ENCODE measurements at regions not wholly inside any gene's neighbourhood (a gene's known extent, or its start where the extent isn't known, plus 50 kb on each side); places are given as distances from the start of the nearest gene placed in this dataset.

DNA sequence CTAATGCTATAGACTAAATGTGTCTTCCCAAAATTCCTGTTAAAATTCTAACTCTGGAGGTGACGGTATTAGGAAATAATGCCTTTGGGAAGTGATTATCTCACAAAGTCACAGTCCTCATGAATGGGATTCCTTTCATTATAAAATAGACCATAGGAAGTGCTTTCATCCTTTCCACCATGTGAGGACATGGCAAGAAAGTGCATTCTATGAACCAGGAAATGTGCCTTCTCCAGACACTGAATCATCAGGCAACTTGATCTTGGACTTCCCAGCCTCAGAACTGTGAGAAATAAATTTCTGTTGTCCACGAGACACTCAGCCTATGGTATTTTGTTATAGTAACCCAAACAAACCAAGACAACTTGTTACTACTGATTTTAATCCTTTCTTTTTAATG is 582.4 kb upstream of the C9orf72 start:
- H3K4me1 ChIP-seq (ENCODE audit: control insufficient read depth, insufficient read depth, low read depth, low read length) = no peaks in the 10 kb centered on the region
- no peaks in the 10 kb centered on the region for H3K27me3 ChIP-seq (ENCODE audit: control insufficient read depth in 1 of 2, insufficient read depth in 1 of 2, low read length in 2 of 2)
- H3K4me3 ChIP-seq (ENCODE audit: insufficient read depth in 1 of 2, low read depth in 1 of 2, low read length in 2 of 2) = no peak overlapping the region
- H2AK5ac ChIP-seq (ENCODE audit: low read length, severe bottlenecking) = no peak overlapping the region
- H4K91ac ChIP-seq (ENCODE audit: low read length) = no peak overlapping the region
- H3K9me3 ChIP-seq (ENCODE audit: control insufficient read depth, low read length) = no peaks in the 10 kb centered on the region
- H2BK120ac ChIP-seq (ENCODE audit: low read depth, low read length) = no peak overlapping the region
- H4K8ac ChIP-seq (ENCODE audit: low read length) = no peak overlapping the region
- H3K9ac ChIP-seq (ENCODE audit: low read length) = no peak overlapping the region
- no peak overlapping the region for H3K18ac ChIP-seq (ENCODE audit: low read depth in 1 of 2, low read length in 2 of 2)
- H3K79me1 ChIP-seq (replicated peaks; ENCODE audit: low read length, poor library complexity, severe bottlenecking) = no peaks in the 10 kb centered on the region
- H3K4ac ChIP-seq (ENCODE audit: low read depth in 1 of 2, low read length in 2 of 2) = no peak overlapping the region
- no peak overlapping the region for H2BK15ac ChIP-seq (ENCODE audit: low read depth, poor library complexity, severe bottlenecking)
- no peak overlapping the region for H3K23ac ChIP-seq (ENCODE audit: low read length in 2 of 2)
- DNase-seq = peak; percentile 58
- no peak overlapping the region for H3K14ac ChIP-seq (ENCODE audit: low read length in 2 of 2)
- no peak overlapping the region for H2AFZ ChIP-seq (ENCODE audit: low read depth, low read length)
- WGBS = no CpG with 5 or more reads among the region's 2 CpGs
- H2BK5ac ChIP-seq (ENCODE audit: low read depth, low read length, poor library complexity, severe bottlenecking) = no peak overlapping the region
- H3K36me3 ChIP-seq (ENCODE audit: control insufficient read depth in 1 of 2, insufficient read depth in 2 of 2, low read depth in 1 of 2, low read length in 2 of 2) = no peaks in the 10 kb centered on the region
- no peak overlapping the region for H3K4me2 ChIP-seq (ENCODE audit: low read length, poor library complexity, severe bottlenecking)
- H2BK12ac ChIP-seq (ENCODE audit: low read length in 2 of 2) = no peak overlapping the region
- H3K27ac ChIP-seq (ENCODE audit: low read length, poor library complexity, severe bottlenecking) = no peak overlapping the region

DNA sequence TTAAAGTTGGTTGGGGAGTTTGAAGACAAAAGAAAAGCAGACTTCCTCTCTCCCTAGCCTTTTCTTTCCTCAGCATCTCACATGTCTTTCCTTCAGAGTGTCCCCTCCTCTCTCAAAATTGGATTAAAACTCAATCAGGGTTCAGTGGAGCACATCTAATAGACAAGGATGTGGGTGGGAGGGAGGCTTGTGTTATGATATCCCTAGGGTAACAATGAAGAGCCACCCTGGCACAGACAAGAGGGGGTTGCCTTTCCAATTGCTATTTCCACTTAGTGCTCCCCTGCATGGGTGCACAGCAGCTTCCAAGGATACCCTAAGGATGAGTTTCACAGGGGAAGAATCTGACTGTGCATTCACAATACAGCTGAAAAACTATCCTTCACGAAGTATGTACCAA is 585.2 kb upstream of the C9orf72 start:
- no peak overlapping the region for H3K27ac ChIP-seq (ENCODE audit: low read length, poor library complexity, severe bottlenecking)
- no peak overlapping the region for H3K14ac ChIP-seq (ENCODE audit: low read length in 2 of 2)
- no peak overlapping the region for H3K4me2 ChIP-seq (ENCODE audit: low read length, poor library complexity, severe bottlenecking)
- H4K91ac ChIP-seq (ENCODE audit: low read length) = no peak overlapping the region
- no peak overlapping the region for H2AFZ ChIP-seq (ENCODE audit: low read depth, low read length)
- H2BK120ac ChIP-seq (ENCODE audit: low read depth, low read length) = no peak overlapping the region
- H3K23ac ChIP-seq (ENCODE audit: low read length in 2 of 2) = no peak overlapping the region
- H2BK15ac ChIP-seq (ENCODE audit: low read depth, poor library complexity, severe bottlenecking) = no peak overlapping the region
- no peak overlapping the region for H2BK12ac ChIP-seq (ENCODE audit: low read length in 2 of 2)
- H3K27me3 ChIP-seq (ENCODE audit: control insufficient read depth in 1 of 2, insufficient read depth in 1 of 2, low read length in 2 of 2) = no peaks in the 10 kb centered on the region
- no peak overlapping the region for H2BK5ac ChIP-seq (ENCODE audit: low read depth, low read length, poor library complexity, severe bottlenecking)
- no CpG with 5 or more reads among the region's 1 CpG for WGBS
- H3K9me3 ChIP-seq (ENCODE audit: control insufficient read depth, low read length) = no peaks in the 10 kb centered on the region
- H3K36me3 ChIP-seq (ENCODE audit: control insufficient read depth in 1 of 2, insufficient read depth in 2 of 2, low read depth in 1 of 2, low read length in 2 of 2) = no peaks in the 10 kb centered on the region
- no peak overlapping the region for H2AK5ac ChIP-seq (ENCODE audit: low read length, severe bottlenecking)
- H3K9ac ChIP-seq (ENCODE audit: low read length) = no peak overlapping the region
- no peak overlapping the region for H4K8ac ChIP-seq (ENCODE audit: low read length)
- DNase-seq = no peak
- H3K4me1 ChIP-seq (ENCODE audit: control insufficient read depth, insufficient read depth, low read depth, low read length) = no peaks in the 10 kb centered on the region
- no peaks in the 10 kb centered on the region for H3K79me1 ChIP-seq (replicated peaks; ENCODE audit: low read length, poor library complexity, severe bottlenecking)
- H3K18ac ChIP-seq (ENCODE audit: low read depth in 1 of 2, low read length in 2 of 2) = no peak overlapping the region
- H3K4me3 ChIP-seq (ENCODE audit: insufficient read depth in 1 of 2, low read depth in 1 of 2, low read length in 2 of 2) = no peak overlapping the region
- no peak overlapping the region for H3K4ac ChIP-seq (ENCODE audit: low read depth in 1 of 2, low read length in 2 of 2)

DNA sequence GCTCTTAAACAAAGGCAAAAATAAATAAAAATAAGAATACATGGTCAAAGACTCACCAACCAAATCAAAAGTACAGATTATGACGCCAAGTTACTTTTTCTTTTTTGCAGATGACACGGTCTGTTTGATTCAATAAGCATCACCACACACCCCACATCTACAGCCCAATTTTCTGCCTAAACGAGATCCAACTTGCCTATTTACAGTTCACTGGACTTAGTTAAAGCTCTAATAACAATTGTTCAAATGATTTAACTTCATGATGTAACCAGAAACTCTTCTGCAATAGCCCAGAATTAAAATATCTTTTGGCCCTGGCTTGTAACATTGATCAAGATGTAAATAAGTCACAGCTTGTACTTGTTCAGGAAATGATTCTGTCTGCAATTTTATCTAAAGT is 590.3 kb upstream of the C9orf72 start:
- Histone ChIP-seq H3K79me1 (replicated peaks; ENCODE audit: low read length, poor library complexity, severe bottlenecking) (no peaks in the 10 kb centered on the region), H2BK5ac (ENCODE audit: low read depth, low read length, poor library complexity, severe bottlenecking) (no peak overlapping the region), H4K91ac (ENCODE audit: low read length) (no peak overlapping the region), H2AK5ac (ENCODE audit: low read length, severe bottlenecking) (no peak overlapping the region), H3K14ac (ENCODE audit: low read length in 2 of 2) (no peak overlapping the region), H2AFZ (ENCODE audit: low read depth, low read length) (no peak overlapping the region), H3K4me3 (ENCODE audit: insufficient read depth in 1 of 2, low read depth in 1 of 2, low read length in 2 of 2) (no peak overlapping the region), H2BK120ac (ENCODE audit: low read depth, low read length) (no peak overlapping the region), H3K4ac (ENCODE audit: low read depth in 1 of 2, low read length in 2 of 2) (no peak overlapping the region), H4K8ac (ENCODE audit: low read length) (no peak overlapping the region), H3K36me3 (ENCODE audit: control insufficient read depth in 1 of 2, insufficient read depth in 2 of 2, low read depth in 1 of 2, low read length in 2 of 2) (no peaks in the 10 kb centered on the region), H3K27ac (ENCODE audit: low read length, poor library complexity, severe bottlenecking) (no peak overlapping the region), H3K27me3 (ENCODE audit: control insufficient read depth in 1 of 2, insufficient read depth in 1 of 2, low read length in 2 of 2) (no peaks in the 10 kb centered on the region), H3K4me1 (ENCODE audit: control insufficient read depth, insufficient read depth, low read depth, low read length) (no peaks in the 10 kb centered on the region), H3K9ac (ENCODE audit: low read length) (no peak overlapping the region), H2BK15ac (ENCODE audit: low read depth, poor library complexity, severe bottlenecking) (no peak overlapping the region), H2BK12ac (ENCODE audit: low read length in 2 of 2) (no peak overlapping the region), H3K9me3 (ENCODE audit: control insufficient read depth, low read length) (no peaks in the 10 kb centered on the region), H3K23ac (ENCODE audit: low read length in 2 of 2) (no peak overlapping the region), H3K4me2 (ENCODE audit: low read length, poor library complexity, severe bottlenecking) (no peak overlapping the region), H3K18ac (ENCODE audit: low read depth in 1 of 2, low read length in 2 of 2) (no peak overlapping the region)
- no peak for DNase-seq
- WGBS = 87% methylated on average over 2 of the region's 3 CpGs

DNA sequence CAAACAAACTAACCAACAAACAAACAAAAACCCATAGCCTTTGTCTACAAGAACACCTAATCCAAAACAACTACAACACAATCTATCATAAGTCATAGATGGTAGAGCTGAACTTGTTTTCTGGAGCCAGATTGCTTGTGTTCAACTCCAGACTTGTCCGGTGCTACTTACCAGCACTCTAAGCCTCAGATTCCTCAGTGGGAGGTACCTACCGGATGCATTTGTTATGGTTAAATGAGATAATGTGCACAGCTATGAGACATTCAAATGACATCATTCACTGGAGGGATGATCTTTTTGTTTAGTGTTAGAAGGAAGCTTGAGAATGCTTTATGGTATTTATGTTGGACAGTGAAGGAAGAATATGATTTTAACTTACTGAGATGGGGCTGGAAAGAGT is 592.9 kb upstream of the C9orf72 start:
- no peaks in the 10 kb centered on the region for H3K79me1 ChIP-seq (replicated peaks; ENCODE audit: low read length, poor library complexity, severe bottlenecking)
- no peak overlapping the region for H4K91ac ChIP-seq (ENCODE audit: low read length)
- no peak overlapping the region for H3K23ac ChIP-seq (ENCODE audit: low read length in 2 of 2)
- no peaks in the 10 kb centered on the region for H3K4me1 ChIP-seq (ENCODE audit: control insufficient read depth, insufficient read depth, low read depth, low read length)
- no peaks in the 10 kb centered on the region for H3K36me3 ChIP-seq (ENCODE audit: control insufficient read depth in 1 of 2, insufficient read depth in 2 of 2, low read depth in 1 of 2, low read length in 2 of 2)
- no peak overlapping the region for H3K18ac ChIP-seq (ENCODE audit: low read depth in 1 of 2, low read length in 2 of 2)
- no peak overlapping the region for H2BK5ac ChIP-seq (ENCODE audit: low read depth, low read length, poor library complexity, severe bottlenecking)
- H2AFZ ChIP-seq (ENCODE audit: low read depth, low read length) = no peak overlapping the region
- H3K27ac ChIP-seq (ENCODE audit: low read length, poor library complexity, severe bottlenecking) = no peak overlapping the region
- no peak overlapping the region for H2BK15ac ChIP-seq (ENCODE audit: low read depth, poor library complexity, severe bottlenecking)
- no peaks in the 10 kb centered on the region for H3K27me3 ChIP-seq (ENCODE audit: control insufficient read depth in 1 of 2, insufficient read depth in 1 of 2, low read length in 2 of 2)
- no peaks in the 10 kb centered on the region for H3K9me3 ChIP-seq (ENCODE audit: control insufficient read depth, low read length)
- H4K8ac ChIP-seq (ENCODE audit: low read length) = no peak overlapping the region
- H3K4me2 ChIP-seq (ENCODE audit: low read length, poor library complexity, severe bottlenecking) = no peak overlapping the region
- no peak overlapping the region for H2BK12ac ChIP-seq (ENCODE audit: low read length in 2 of 2)
- DNase-seq = peak; percentile 38
- no peak overlapping the region for H3K4me3 ChIP-seq (ENCODE audit: insufficient read depth in 1 of 2, low read depth in 1 of 2, low read length in 2 of 2)
- no peak overlapping the region for H3K9ac ChIP-seq (ENCODE audit: low read length)
- no peak overlapping the region for H3K14ac ChIP-seq (ENCODE audit: low read length in 2 of 2)
- 50% methylated on average over 2 of the region's 2 CpGs for WGBS
- no peak overlapping the region for H3K4ac ChIP-seq (ENCODE audit: low read depth in 1 of 2, low read length in 2 of 2)
- H2BK120ac ChIP-seq (ENCODE audit: low read depth, low read length) = no peak overlapping the region
- no peak overlapping the region for H2AK5ac ChIP-seq (ENCODE audit: low read length, severe bottlenecking)
